ENCODE measurements at regions not wholly inside any gene's neighbourhood (a gene's known extent, or its start where the extent isn't known, plus 50 kb on each side); places are given as distances from the start of the nearest gene placed in this dataset.

DNA sequence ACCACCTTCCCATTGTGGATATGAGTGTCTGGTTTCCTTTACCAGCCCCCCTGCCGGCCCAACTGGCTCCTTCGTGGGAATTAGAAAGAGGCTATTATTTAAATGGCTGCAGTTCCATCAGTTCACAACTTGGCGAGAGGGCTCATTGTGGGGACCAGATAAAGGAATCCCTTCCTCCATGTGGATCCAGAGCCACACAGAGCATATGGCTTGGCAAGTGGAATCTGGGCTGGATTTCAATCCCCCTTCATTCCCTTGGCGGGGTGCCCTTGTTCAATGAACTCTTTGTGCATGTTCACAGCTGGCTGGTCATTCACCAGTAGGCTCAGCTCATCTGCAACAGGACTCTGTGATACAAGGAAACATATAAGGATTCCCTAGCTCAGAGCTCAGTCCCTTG is 140.6 kb downstream of the OPN5 start:
- TF ChIP-seq CTCF (IDR thresholded peaks at IDR 0.05) (no peak), POLR2A (IDR thresholded peaks at IDR 0.05) (no peak)

Data from thyroid gland (tissue), 4 donors.